ENCODE measurements at regions not wholly inside any gene's neighbourhood (a gene's known extent, or its start where the extent isn't known, plus 50 kb on each side); places are given as distances from the start of the nearest gene placed in this dataset.

DNA sequence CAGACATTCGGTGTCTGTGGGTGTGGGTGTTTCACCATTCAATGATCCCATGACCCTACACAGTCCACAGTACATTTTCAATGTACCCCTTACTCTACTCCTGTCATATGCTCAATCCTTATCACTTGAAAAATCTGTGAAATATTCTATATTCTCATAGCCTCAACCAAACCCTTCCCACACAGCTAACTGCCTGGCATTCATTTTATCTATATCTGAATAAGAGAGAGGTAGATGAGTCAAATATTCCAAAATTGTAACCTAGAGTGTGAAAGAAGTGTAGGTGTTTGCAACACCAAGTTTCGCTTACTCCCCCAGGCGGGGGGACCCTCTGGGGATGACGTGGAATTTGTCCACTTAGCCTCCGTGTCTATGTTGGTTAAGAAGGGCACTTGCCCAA is 354.8 kb downstream of the ETS1 start:
- DNase-seq (ENCODE audit: low read depth in 1 of 2, low spot score in 1 of 2), result peak in 1 of 2 donors; percentile 45

DNA sequence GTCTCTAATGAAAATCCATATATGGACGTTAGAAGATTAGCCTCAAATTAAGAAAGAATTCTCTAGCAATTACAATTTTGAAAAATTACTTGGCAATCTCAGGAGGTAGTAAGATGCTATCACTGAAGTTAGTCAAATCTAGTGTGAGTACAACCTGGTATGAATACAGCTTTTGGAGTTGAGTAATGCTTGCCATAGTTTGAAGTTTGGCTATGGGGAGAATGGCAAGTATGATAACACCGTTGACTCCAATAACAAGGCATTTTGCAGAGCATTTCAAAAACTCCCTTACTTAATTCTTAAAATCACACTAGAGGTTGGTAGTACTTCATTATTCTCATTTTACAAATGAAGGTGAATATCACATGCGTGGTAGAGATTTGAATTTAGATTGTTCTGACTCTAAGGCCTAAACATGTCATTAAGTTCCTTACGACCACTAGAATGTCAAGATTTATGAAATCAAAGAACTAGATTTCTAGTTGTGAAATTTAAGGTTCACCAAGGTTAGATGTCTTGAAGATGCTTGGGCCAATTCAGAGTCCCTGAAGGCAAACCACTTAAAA is 355.4 kb downstream of the ETS1 start:
- DNase-seq (ENCODE audit: low read depth in 1 of 2, low spot score in 1 of 2), result no peak

DNA sequence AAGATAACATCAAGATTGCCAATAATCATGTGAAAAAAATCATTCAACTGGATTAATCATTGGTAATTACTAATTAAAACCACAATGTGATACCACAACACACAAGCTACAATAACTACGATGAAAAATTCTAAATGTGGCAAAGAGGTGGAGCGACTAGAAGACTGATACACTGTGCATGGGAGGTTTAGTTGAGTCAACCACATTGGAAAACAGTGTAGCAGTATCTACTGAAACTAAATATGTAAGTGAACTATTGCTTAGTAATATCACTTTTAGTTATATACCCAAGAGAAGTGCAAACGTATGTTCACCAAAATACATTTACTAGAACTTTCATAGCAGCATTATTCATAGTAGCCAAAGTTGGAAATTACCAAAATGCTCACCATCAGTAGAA is 359.9 kb downstream of the ETS1 start:
- DNase-seq (ENCODE audit: low read depth in 1 of 2, low spot score in 1 of 2), result no peak

DNA sequence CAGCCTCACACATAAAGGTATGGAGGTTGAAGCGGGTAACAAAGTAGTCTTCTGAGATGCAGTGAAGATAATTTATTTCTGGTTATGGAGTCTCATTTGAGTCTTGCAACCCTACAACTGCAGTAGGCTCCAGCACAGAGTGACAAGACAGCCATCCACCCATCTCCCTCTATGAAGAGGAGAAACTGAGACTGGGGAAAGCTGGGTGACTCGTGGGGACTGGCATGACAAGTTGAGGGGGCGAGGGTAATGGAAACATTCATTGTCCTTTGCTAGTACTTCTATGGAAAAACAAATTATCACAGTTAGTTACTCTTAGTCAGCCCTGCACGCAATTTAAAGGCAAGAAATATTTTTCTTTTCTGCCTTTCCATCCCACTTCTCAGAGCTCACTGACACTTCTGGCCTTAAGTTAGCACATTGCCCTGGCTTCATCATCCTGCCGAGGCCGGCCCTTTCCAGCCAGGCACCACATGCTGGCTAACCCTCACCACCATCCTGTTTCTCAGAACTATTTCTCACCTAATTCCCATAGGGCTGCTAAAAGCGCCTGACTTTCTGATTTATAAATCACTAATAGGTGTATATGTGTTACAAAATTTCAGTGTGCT is 361.1 kb downstream of the ETS1 start:
- DNase-seq (ENCODE audit: low read depth in 1 of 2, low spot score in 1 of 2), result peak in 1 of 2 donors; percentile 59

DNA sequence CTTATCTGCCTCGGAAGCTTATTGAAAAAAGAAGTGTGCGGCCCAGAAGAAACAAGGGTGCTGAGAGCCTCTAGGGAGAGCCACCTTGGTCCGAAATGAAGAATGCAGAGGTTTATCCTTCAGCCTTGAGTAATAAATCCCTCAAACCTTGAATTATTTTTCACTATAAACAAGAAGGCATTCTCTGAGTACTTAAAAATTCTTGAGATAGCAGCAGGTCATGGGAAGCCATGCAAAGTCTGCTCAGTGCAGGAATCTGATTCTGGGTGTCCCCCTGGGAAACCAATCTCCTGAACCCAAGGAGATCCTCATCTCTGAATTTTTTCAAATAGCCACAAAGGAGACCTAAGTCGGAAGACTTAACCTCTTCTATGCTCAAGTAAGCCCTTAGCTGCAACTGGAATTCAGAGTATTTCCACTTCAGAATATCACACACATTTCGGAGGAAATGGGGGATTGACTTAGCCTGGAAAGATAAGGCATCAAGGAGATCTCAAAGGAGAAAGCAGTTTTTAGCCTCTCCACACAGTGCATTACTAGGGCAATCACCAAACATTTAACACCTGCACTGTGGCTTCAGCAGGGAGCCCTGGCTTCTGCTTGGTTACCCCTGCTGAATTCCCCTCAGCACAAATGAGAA is 365.0 kb downstream of the ETS1 start:
- no peak for DNase-seq (ENCODE audit: low read depth in 1 of 2, low spot score in 1 of 2)

DNA sequence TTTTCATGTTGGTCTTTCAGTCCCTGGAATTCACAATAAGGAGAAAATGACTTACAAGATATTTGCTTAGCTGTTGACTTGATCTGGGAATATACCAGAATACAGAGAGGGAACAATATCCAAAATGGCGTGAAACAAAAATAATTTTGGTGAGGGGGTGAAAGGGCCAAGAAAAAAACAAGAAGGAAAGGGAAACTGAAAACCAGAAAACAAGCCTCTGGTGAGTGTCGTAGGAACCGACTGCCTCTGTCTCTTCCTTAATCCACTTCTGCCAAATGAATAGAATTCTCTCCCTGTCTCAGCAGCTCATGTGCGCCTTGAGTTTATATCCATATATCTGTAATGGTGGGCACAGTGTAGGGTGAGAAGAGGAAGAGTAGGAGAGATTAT is 367.6 kb downstream of the ETS1 start:
- DNase-seq (ENCODE audit: low read depth in 1 of 2, low spot score in 1 of 2), result no peak

DNA sequence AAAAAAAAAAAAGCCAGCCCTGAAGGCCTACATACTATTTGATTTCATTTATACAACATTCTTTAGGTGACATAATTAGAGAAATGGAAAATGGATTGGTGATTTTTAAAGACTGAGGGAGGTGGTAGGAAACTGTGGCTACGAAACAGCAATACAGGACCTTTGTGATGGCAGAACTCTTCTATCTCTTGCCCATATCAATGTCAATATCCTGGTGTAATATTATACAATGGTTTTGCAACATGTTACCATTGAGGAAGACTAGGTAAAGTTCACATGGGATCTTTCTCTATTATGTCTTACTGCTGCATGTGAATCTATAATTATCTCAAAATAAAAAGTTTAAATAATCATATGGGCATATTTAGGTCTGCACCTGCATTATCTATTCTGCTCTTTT is 371.2 kb downstream of the ETS1 start:
- DNase-seq (ENCODE audit: low read depth in 1 of 2, low spot score in 1 of 2), result no peak

DNA sequence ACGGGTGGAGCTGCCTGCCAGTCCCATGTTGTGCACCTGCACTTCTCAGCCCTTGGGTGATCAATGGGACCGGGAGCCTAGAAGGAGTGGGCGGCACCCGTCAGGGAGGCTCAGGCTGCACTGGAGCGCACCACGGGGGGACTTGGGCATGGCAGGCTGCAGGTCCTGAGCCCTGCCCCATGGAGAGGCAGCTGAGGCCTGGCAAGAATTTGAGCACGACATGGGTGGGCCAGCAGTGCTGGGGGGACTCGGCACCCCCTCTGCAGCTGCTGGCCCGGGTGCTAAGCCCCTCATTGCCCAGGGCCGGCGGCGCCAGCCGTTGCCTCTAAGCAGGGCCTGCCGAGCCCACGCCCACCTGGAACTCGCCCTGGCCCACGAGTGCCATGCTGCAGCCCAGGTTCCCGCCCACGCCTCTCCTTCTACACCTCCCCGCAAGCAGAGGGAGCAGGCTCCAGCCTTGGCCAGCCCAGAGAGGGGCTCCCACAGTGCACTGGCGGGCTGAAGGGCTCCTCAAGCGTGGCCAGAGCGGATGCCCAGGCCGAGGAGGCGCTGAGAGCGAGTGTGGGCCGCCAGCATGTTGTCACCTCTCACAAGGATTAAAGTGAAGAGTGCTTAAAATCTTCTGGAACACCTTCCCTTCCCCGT is 372.0 kb downstream of the ETS1 start:
- no peak for DNase-seq (ENCODE audit: low read depth in 1 of 2, low spot score in 1 of 2)

DNA sequence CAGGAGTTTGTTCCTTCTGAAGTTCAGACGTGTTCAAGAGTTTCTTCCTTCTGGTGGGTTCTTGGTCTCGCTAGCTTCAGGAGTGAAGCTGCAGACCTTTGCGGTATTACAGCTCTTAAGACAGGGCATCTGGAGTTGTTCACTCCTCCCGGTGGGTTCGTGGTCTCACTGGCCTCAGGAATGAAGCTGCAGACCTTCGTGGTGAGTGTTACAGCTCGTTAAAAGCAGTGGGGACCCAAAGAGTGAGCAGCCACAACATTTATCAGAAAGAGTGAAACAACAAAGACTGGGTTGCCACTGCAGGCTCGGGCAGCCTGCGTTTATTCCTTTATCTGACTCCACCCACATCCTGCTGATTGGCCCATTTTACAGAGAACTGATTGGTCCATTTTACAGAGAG is 373.1 kb downstream of the ETS1 start:
- no peak for DNase-seq (ENCODE audit: low read depth in 1 of 2, low spot score in 1 of 2)

DNA sequence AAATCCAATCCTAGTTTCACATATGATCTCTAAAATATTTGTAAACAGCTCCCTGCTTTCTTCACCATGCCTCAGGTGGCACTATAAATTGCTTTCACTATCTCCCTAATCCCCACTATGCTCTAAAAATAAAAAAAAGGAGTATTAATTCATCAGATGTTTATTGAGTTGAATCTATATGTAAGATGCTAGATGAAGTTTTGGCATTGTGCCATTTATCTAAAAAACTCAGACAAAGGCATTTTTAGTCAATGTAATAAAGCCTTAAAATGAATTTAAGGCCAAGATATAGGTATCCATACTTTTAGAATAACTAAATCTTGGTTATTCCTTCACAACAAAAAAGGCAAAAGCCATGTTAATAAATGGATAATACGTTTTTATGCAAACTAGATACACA is 373.9 kb downstream of the ETS1 start:
- DNase-seq (ENCODE audit: low read depth in 1 of 2, low spot score in 1 of 2), result no peak

DNA sequence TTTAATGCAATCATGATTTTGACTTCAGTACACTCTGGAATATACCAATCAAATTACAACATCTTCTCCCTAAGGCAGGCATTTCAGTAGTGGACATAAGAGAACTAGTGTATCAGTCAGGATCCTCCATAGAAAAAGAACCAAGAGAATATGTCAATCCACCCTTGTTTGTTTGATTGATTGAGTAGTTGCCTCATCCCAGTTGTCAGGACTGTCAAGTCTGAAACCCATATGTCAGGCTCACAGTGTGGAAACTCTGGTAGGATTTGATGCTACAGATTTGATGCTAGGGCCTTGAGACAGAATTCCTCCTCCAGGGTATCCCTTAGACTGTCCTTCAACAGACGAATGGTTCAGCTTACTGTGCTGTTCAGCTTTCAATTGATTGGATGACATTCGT is 375.0 kb downstream of the ETS1 start:
- no peak for DNase-seq (ENCODE audit: low read depth in 1 of 2, low spot score in 1 of 2)

DNA sequence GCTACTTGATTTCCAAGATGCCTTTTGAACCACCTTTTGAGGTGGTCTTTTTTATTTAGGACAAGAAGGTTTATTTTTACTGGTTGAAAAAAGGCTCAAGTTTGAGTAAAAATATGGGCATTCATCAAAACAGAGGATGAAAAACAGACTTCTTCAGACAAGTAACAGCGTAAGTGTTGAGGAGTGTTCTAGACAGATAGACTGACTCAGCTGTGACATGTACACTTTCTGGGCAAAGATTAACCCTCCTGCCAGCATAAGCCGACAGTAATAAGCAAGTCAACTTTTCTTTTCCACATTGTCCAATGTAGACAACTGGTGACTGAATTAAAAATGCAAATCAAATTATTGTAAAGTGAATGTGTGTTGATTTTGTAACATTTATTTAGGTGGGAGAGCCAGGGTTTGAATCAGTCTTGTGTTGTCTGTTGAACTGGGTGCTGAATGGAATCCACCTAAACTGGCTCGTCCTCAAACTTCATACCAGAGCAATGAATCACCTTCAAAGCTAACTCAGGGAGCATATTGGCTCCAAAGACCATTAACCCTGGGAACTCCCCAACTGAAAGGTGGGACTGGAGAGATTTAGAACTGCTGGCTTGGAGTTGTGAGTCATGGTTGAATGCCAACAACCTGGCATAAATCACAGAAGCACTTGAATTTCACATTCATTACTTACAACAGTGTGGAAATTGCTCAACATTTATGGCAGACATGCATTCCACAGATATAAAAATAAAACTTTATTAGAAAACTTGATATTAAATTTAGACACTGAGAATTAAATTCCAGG is 377.0 kb downstream of the ETS1 start:
- DNase-seq (ENCODE audit: low read depth in 1 of 2, low spot score in 1 of 2), result no peak

DNA sequence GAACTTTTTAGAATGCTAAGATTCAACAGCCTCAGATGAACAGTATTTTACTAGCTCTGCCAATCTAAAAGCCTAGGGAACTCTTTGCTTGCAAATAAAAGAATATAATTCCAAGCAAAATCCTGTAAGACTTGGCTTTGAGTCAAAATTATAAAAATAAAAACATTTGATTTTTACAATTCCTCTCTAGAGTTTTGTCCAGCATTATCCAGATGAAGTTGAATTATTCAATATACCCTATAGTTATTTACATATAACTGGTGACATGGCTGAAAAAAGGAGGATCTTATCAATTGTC is 378.3 kb downstream of the ETS1 start:
- DNase-seq (ENCODE audit: low read depth in 1 of 2, low spot score in 1 of 2), result no peak

DNA sequence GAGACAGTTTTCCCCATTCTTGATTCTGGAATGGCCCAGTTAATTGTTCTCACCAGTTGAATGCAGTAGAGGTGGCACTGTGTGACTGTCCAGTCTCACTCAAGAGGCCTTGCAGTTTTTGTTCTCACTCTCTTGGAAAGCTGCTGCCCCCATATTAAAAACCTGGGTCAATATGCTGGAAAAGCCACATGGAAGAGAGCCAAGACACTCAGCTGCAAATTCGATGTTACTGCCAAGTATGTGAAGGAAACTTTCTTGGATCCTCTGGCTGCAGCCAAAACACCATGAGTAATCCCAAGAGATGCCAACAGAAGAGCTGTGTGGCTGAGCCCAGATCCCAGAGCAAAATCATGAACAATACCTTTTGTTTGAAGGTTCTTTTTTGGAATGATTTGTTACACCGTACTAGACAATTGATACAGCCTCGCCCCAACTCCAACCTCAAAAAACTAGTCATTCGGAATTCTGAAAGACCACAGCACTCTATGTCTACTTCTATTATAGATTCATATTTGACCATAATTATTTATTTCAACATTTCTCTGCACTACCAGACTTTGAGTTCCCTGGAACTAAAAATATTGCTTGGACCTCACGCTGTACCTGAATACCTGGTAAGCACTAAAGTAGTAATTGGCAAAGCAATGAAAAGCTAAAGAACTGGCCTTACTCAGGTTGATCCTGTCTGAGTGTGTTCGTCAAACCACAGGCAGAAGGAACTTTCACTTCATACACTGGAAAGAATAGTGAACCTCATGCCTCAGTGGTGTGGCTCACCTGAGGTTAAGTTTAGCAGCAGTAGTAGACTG is 378.8 kb downstream of the ETS1 start:
- DNase-seq (ENCODE audit: low read depth in 1 of 2, low spot score in 1 of 2), result no peak

DNA sequence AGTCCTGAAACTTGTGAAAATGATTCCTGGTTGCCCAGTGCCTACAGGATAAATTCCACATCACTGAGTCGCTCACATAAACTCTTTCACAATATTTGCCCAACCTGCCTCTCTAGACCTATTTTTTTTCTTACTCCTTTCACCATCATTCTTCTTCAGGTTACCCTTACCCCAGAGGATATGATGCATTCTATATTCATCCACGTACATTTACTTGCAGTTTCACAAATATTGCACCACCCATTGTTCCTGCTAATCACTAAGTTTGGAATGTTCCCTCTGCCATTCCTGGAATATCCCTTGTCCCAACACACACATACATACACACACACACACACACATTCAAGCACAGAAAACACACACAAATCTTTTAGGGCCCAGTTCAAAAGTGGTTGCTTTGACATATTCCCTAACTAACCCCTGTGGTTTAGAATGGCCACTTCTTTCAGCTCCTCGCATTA is 379.5 kb downstream of the ETS1 start:
- no peak for DNase-seq (ENCODE audit: low read depth in 1 of 2, low spot score in 1 of 2)

DNA sequence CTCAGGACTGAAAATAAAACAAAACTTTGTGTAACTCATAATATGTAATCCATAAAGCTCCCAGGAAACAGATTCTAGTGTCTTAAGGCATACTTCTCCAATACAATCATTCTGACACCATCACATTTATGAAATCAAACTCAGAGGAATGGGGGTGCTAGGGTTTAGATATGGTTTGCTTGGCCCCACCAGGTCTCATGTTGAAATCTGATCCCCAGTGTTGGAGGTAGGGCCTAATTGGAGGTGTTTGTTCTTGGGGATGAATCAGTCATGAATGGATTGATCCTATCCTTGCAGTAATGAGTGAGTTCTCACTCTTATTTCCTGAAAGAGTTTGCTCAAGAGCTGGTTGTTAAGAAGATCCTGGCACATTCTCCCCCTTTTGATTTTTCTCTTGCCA is 380.9 kb downstream of the ETS1 start:
- DNase-seq (ENCODE audit: low read depth in 1 of 2, low spot score in 1 of 2), result no peak

DNA sequence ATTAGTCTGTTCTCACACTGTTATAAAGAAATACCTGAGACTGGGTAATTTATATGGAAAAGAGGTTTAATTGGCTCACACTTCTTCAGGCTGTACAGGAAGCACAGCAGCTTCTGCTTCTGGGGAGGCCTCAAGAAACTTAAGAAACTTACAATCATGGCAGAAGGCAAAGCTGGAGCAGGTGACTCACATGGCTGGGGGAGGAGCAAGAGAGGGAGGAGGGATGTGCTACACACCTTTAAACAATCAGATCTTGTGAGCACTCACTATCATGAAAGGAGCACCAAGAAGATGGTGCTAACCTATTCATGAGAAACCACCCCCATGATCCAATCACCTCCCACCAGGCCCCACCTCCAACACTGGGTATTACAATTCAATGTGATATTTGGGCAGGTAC is 381.6 kb downstream of the ETS1 start:
- no peak for DNase-seq (ENCODE audit: low read depth in 1 of 2, low spot score in 1 of 2)

DNA sequence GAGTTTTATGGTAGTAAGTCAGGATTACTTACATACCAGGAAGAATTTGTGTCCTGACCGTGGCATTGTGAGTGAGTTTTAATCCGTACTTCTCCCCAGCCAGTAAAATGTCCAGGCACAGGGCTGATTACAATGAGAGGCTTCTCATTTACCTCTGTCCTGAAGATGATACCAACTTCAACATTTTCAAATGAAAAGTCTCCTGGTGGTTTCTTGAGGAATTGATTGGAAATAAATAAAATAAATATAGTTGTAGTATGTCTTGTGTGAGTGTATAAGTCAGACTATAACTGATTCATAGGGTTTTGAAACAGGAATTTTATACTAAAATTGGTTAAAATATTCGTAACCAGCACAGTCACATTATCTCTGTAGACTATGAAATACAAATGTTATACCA is 382.5 kb downstream of the ETS1 start:
- DNase-seq (ENCODE audit: low read depth in 1 of 2, low spot score in 1 of 2), result no peak

DNA sequence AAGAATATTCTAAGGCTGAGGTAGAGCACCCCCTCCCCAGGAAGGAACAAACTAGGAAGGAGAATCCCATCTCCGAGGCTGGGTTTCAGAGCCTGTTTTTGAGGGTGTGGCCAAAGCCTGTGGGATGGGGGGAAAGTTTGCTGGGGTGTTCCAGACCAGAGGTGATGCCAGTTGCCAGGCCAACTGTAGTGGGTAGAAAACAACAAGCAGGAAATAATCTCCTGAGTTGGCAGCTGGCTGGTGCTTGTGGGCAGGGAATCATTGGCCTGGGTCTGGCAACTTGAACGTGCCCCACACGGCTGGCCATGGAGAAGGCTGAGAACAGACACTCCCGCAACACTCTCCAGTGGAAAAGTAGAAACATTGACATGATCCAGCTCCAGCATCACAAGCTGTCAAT is 385.6 kb downstream of the ETS1 start:
- DNase-seq (ENCODE audit: low read depth in 1 of 2, low spot score in 1 of 2), result no peak

DNA sequence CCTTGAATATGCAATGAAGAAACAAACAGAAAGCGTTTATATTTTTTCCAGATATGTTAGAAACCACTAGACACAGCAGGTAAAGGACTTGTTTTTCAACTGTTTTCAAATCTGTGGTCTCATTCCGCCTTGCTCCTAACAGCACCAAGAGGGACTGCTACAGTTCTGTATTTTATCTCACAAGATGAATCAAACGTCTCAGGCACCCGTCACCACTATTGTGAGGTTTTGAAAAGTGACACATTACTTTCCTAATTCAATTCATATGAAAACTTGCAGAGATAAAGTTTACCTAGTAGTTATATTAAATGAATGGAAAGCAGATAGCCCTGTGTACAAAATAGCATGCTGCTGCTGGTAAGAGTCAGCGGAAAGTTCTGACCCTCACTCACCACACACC is 386.3 kb downstream of the ETS1 start:
- no peak for DNase-seq (ENCODE audit: low read depth in 1 of 2, low spot score in 1 of 2)

DNA sequence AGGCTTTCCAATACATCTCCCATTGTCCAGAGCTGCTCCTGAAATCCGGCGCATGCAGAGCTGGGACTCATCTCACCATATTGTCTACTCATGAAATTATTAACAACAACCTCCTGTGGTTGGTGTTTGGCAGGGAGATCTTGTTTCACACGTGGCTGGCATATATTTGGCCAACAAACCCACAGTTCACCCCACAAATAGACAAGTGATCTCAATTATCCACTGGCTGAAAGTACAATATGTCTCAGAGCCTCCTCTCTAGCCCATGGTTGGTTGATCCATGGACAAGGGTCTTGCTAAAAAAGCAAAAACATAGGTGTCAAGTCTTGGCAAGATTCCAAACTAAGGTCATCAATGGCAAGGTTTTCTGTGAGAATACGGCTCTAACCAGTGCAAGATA is 386.9 kb downstream of the ETS1 start:
- DNase-seq (ENCODE audit: low read depth in 1 of 2, low spot score in 1 of 2), result no peak

Measured in activated CD4-positive, alpha-beta T cell treated with anti-CD3 and anti-CD28 coated beads, Interleukin-2, amount 50 U/mL, for 24 hours (primary cell).